SK-N-SH treated with all-trans-retinoic acid at 6 μM for 48 hours (cell line): ENCODE measurements at regions not wholly inside any gene's neighbourhood (a gene's known extent, or its start where the extent isn't known, plus 50 kb on each side); places are given as distances from the start of the nearest gene placed in this dataset.
A peak's percentile ranks its signal among the peaks of the same experiment; 100 is the strongest.

ENCODE experiments used
- ATAC-seq: fragments of 200-7000 bp; cut with Tn5 transposase; 3 replicates; pipeline ENCODE4 v1.9.1; 2020; ENCODE audit warnings: mild to moderate bottlenecking, moderate library complexity
- BACH2 ChIP-seq: fragments of 250-450 bp; sonication (Bioruptor Pico); IDR thresholded peaks from 2 replicates; pipeline ENCODE4 v1.9.0; 2021; ENCODE audit warnings: mild to moderate bottlenecking, borderline replicate concordance
- CREB5 ChIP-seq: fragments of 250-450 bp; sonication (Bioruptor Pico); IDR thresholded peaks from 2 replicates; pipeline ENCODE4 v1.5.1; 2020; ENCODE audit warnings: low read depth, mild to moderate bottlenecking, moderate library complexity
- CSDC2 ChIP-seq: fragments of 250-450 bp; sonication (Bioruptor Pico); IDR thresholded peaks from 2 replicates; pipeline ENCODE4 v1.5.0; 2020; ENCODE audit warnings: mild to moderate bottlenecking, moderate library complexity
- ESRRG ChIP-seq: fragments of 250-450 bp; sonication (Bioruptor Pico); IDR thresholded peaks from 2 replicates; pipeline ENCODE4 v1.6.1; 2021; ENCODE audit warnings: mild to moderate bottlenecking
- GLIS3 ChIP-seq: fragments of 250-450 bp; sonication (Bioruptor Pico); IDR thresholded peaks from 2 replicates; pipeline ENCODE4 v1.5.0; 2020; ENCODE audit warnings: mild to moderate bottlenecking, moderate library complexity
- ISL1 ChIP-seq: fragments of 250-450 bp; sonication (Bioruptor Pico); IDR thresholded peaks from 2 replicates; pipeline ENCODE4 v2.1.2; 2022; ENCODE audit warnings: mild to moderate bottlenecking, moderate library complexity
- POU6F1 ChIP-seq: fragments of 250-450 bp; sonication (Bioruptor Pico); IDR thresholded peaks from 2 replicates; pipeline ENCODE4 v1.8.0; 2021; ENCODE audit warnings: low read depth, mild to moderate bottlenecking, moderate library complexity, borderline replicate concordance
- PPARA ChIP-seq: fragments of 250-450 bp; sonication (Bioruptor Pico); IDR thresholded peaks from 2 replicates; pipeline ENCODE4 v1.5.0; 2020; ENCODE audit warnings: mild to moderate bottlenecking, borderline replicate concordance
- RARB ChIP-seq: fragments of 250-450 bp; sonication (Bioruptor Pico); IDR thresholded peaks from 2 replicates; pipeline ENCODE4 v1.8.0; 2021; ENCODE audit warnings: mild to moderate bottlenecking, moderate library complexity
- SNAI2 ChIP-seq: fragments of 250-450 bp; sonication (Bioruptor Pico); IDR thresholded peaks from 2 replicates; pipeline ENCODE4 v1.5.0; 2020; ENCODE audit warnings: mild to moderate bottlenecking, moderate library complexity
- TCF4 ChIP-seq: fragments of 250-450 bp; sonication (Bioruptor Pico); IDR thresholded peaks from 2 replicates; pipeline ENCODE4 v1.8.0; 2021; ENCODE audit warnings: mild to moderate bottlenecking, moderate library complexity, borderline replicate concordance
- TOX ChIP-seq: fragments of 250-450 bp; sonication (Bioruptor Pico); IDR thresholded peaks from 2 replicates; pipeline ENCODE4 v1.8.0; 2021; ENCODE audit warnings: mild to moderate bottlenecking, moderate library complexity, borderline replicate concordance
- ZC3H10 ChIP-seq: fragments of 250-450 bp; sonication (Bioruptor Pico); IDR thresholded peaks from 2 replicates; pipeline ENCODE4 v1.5.1; 2021; ENCODE audit warnings: mild to moderate bottlenecking, moderate library complexity
- ZFP3 ChIP-seq: fragments of 250-450 bp; sonication (Bioruptor Pico); IDR thresholded peaks from 2 replicates; pipeline ENCODE4 v1.5.0; 2020; ENCODE audit warnings: mild to moderate bottlenecking, moderate library complexity
- ZFP30 ChIP-seq: fragments of 450-650 bp; formaldehyde crosslinking; IDR thresholded peaks from 2 replicates; pipeline ENCODE4 v1.5.0; 2022; ENCODE audit warnings: mild to moderate bottlenecking, moderate library complexity
- ZNF565 ChIP-seq: fragments of 450-650 bp; formaldehyde crosslinking; conservative IDR thresholded peaks from 2 replicates; pipeline ENCODE4 v1.5.0; 2020; ENCODE audit warnings: low read depth, mild to moderate bottlenecking, moderate library complexity
- ZNF70 ChIP-seq: fragments of 450-650 bp; formaldehyde crosslinking; IDR thresholded peaks from 2 replicates; pipeline ENCODE4 v1.5.0; 2020; ENCODE audit warnings: mild to moderate bottlenecking, moderate library complexity
- ZNF8 ChIP-seq: fragments of 450-650 bp; formaldehyde crosslinking; IDR thresholded peaks from 2 replicates; pipeline ENCODE4 v1.5.0; 2020; ENCODE audit warnings: mild to moderate bottlenecking, moderate library complexity
- TF ChIP-seq, protein P1 (sequence below): fragments of 250-450 bp; sonication (Bioruptor Pico); IDR thresholded peaks from 2 replicates; pipeline ENCODE4 v1.8.0; 2020; ENCODE audit warnings: mild to moderate bottlenecking, moderate library complexity, borderline replicate concordance
- TF ChIP-seq, protein P2 (sequence below): fragments of 250-450 bp; sonication (Bioruptor Pico); IDR thresholded peaks from 2 replicates; pipeline ENCODE4 v1.5.0; 2020; ENCODE audit warnings: mild to moderate bottlenecking, moderate library complexity
- TF ChIP-seq, protein P3 (sequence below): fragments of 250-450 bp; sonication (Bioruptor Pico); IDR thresholded peaks from 2 replicates; pipeline ENCODE4 v1.5.1; 2021; ENCODE audit warnings: mild to moderate bottlenecking, moderate library complexity

DNA sequence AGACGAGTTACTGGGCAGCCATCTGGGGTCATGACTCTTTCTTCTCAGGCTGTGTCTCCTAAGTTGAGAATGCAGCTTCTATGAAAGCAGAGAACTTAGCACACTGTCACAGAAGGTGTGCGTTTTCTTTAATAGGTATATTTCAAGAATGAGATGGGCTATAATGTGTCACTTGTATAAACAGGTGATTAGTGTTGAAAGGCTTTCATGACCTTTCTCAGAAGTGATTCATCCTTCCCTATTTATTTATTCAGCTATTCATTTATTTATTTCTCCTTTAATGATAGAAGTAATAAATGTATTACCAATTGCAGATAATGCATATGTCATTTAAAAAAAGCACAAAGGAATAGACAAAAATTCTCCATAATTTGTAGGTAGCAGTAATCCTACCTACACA is 157.2 kb upstream of the COL21A1 start (continued):
- TF ChIP-seq CSDC2 (CRISPR knock-in tag) (no peak), TOX (no peak), ISL1 (CRISPR knock-in tag) (no peak), ZNF565 (CRISPR knock-in tag) (no peak), TCF4 (CRISPR knock-in tag) (no peak)
- TF ChIP-seq, all 23 proteins: peak for 0

GRCh38 chr6:56403745-56404144 is 156.4 kb upstream of the COL21A1 start:
- no peak for TF ChIP-seq ZNF70
- no peak for TF ChIP-seq POU6F1 (CRISPR knock-in tag)
- no peak for TF ChIP-seq CREB5 (CRISPR knock-in tag)
- no peak for TF ChIP-seq SNAI2 (CRISPR knock-in tag)
- no peak for TF ChIP-seq ZNF8
- TF ChIP-seq GLIS3 (CRISPR knock-in tag): no peak
- TF ChIP-seq TOX: no peak
- no peak for TF ChIP-seq ZFP3 (CRISPR knock-in tag)
- no peak for TF ChIP-seq RARB
- no peak for TF ChIP-seq ESRRG (CRISPR knock-in tag)
- TF ChIP-seq ZC3H10: no peak
- no peak for TF ChIP-seq PPARA (CRISPR knock-in tag)
- TF ChIP-seq TCF4 (CRISPR knock-in tag): no peak
- no peak for TF ChIP-seq ZNF565 (CRISPR knock-in tag)
- TF ChIP-seq, protein P1, sequence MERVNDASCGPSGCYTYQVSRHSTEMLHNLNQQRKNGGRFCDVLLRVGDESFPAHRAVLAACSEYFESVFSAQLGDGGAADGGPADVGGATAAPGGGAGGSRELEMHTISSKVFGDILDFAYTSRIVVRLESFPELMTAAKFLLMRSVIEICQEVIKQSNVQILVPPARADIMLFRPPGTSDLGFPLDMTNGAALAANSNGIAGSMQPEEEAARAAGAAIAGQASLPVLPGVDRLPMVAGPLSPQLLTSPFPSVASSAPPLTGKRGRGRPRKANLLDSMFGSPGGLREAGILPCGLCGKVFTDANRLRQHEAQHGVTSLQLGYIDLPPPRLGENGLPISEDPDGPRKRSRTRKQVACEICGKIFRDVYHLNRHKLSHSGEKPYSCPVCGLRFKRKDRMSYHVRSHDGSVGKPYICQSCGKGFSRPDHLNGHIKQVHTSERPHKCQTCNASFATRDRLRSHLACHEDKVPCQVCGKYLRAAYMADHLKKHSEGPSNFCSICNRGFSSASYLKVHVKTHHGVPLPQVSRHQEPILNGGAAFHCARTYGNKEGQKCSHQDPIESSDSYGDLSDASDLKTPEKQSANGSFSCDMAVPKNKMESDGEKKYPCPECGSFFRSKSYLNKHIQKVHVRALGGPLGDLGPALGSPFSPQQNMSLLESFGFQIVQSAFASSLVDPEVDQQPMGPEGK: no peak
- TF ChIP-seq ISL1 (CRISPR knock-in tag): no peak
- peak; percentile 63 for ATAC-seq

- TF ChIP-seq, protein P2, sequence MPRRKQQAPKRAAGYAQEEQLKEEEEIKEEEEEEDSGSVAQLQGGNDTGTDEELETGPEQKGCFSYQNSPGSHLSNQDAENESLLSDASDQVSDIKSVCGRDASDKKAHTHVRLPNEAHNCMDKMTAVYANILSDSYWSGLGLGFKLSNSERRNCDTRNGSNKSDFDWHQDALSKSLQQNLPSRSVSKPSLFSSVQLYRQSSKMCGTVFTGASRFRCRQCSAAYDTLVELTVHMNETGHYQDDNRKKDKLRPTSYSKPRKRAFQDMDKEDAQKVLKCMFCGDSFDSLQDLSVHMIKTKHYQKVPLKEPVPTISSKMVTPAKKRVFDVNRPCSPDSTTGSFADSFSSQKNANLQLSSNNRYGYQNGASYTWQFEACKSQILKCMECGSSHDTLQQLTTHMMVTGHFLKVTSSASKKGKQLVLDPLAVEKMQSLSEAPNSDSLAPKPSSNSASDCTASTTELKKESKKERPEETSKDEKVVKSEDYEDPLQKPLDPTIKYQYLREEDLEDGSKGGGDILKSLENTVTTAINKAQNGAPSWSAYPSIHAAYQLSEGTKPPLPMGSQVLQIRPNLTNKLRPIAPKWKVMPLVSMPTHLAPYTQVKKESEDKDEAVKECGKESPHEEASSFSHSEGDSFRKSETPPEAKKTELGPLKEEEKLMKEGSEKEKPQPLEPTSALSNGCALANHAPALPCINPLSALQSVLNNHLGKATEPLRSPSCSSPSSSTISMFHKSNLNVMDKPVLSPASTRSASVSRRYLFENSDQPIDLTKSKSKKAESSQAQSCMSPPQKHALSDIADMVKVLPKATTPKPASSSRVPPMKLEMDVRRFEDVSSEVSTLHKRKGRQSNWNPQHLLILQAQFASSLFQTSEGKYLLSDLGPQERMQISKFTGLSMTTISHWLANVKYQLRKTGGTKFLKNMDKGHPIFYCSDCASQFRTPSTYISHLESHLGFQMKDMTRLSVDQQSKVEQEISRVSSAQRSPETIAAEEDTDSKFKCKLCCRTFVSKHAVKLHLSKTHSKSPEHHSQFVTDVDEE: no peak
- TF ChIP-seq ESRRG (CRISPR knock-in tag): no peak
- TF ChIP-seq ZNF8: no peak
- TF ChIP-seq POU6F1 (CRISPR knock-in tag): no peak
- TF ChIP-seq SNAI2 (CRISPR knock-in tag): no peak
- TF ChIP-seq TOX: no peak
- TF ChIP-seq ISL1 (CRISPR knock-in tag): no peak
- TF ChIP-seq CREB5 (CRISPR knock-in tag): no peak
- TF ChIP-seq, protein P3, sequence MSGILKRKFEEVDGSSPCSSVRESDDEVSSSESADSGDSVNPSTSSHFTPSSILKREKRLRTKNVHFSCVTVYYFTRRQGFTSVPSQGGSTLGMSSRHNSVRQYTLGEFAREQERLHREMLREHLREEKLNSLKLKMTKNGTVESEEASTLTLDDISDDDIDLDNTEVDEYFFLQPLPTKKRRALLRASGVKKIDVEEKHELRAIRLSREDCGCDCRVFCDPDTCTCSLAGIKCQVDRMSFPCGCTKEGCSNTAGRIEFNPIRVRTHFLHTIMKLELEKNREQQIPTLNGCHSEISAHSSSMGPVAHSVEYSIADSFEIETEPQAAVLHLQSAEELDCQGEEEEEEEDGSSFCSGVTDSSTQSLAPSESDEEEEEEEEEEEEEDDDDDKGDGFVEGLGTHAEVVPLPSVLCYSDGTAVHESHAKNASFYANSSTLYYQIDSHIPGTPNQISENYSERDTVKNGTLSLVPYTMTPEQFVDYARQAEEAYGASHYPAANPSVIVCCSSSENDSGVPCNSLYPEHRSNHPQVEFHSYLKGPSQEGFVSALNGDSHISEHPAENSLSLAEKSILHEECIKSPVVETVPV (CRISPR knock-in tag): no peak
- TF ChIP-seq ZFP30 (CRISPR knock-in tag): no peak
- TF ChIP-seq BACH2: no peak
- no peak for ATAC-seq
Measured at GRCh38 chr6:56401477-56402070, 154.2 kb upstream of the COL21A1 start.
